ENCODE measurements at regions not wholly inside any gene's neighbourhood (a gene's known extent, or its start where the extent isn't known, plus 50 kb on each side); places are given as distances from the start of the nearest gene placed in this dataset.

DNA sequence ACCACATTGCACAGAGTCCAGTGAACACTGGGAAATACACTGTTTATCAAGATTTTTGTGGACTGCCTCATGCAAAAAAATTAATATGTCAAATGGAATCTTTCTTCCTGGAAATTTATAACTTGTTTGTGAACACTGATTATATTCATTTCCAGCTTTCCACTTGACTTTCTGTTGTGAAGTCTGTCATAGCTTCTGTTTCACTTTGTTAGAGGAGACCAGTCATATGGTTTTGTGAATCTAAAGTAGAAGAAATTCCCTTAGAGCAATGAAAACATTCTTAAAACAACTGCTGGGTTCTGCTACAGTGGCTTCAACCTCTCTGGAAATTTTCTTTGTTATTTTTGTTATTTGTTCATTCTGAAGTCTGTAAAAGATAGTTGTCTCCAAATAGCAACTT lies 349.5 kb upstream of the NFE2L3 start:
- TF ChIP-seq, protein P1, sequence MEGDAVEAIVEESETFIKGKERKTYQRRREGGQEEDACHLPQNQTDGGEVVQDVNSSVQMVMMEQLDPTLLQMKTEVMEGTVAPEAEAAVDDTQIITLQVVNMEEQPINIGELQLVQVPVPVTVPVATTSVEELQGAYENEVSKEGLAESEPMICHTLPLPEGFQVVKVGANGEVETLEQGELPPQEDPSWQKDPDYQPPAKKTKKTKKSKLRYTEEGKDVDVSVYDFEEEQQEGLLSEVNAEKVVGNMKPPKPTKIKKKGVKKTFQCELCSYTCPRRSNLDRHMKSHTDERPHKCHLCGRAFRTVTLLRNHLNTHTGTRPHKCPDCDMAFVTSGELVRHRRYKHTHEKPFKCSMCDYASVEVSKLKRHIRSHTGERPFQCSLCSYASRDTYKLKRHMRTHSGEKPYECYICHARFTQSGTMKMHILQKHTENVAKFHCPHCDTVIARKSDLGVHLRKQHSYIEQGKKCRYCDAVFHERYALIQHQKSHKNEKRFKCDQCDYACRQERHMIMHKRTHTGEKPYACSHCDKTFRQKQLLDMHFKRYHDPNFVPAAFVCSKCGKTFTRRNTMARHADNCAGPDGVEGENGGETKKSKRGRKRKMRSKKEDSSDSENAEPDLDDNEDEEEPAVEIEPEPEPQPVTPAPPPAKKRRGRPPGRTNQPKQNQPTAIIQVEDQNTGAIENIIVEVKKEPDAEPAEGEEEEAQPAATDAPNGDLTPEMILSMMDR (IDR thresholded peaks at IDR 0.05; ENCODE audit: poor library complexity, severe bottlenecking): no peak
- TF ChIP-seq MXI1 (conservative IDR thresholded peaks at IDR 0.05; ENCODE audit: poor library complexity, severe bottlenecking): no peak
- no peak for TF ChIP-seq RAD21 (conservative IDR thresholded peaks at IDR 0.05)
- no peak for TF ChIP-seq POLR2AphosphoS5 (IDR thresholded peaks at IDR 0.05)
- no peak for TF ChIP-seq TAF1 (IDR thresholded peaks at IDR 0.05; ENCODE audit: low read depth)
- TF ChIP-seq, protein P2, sequence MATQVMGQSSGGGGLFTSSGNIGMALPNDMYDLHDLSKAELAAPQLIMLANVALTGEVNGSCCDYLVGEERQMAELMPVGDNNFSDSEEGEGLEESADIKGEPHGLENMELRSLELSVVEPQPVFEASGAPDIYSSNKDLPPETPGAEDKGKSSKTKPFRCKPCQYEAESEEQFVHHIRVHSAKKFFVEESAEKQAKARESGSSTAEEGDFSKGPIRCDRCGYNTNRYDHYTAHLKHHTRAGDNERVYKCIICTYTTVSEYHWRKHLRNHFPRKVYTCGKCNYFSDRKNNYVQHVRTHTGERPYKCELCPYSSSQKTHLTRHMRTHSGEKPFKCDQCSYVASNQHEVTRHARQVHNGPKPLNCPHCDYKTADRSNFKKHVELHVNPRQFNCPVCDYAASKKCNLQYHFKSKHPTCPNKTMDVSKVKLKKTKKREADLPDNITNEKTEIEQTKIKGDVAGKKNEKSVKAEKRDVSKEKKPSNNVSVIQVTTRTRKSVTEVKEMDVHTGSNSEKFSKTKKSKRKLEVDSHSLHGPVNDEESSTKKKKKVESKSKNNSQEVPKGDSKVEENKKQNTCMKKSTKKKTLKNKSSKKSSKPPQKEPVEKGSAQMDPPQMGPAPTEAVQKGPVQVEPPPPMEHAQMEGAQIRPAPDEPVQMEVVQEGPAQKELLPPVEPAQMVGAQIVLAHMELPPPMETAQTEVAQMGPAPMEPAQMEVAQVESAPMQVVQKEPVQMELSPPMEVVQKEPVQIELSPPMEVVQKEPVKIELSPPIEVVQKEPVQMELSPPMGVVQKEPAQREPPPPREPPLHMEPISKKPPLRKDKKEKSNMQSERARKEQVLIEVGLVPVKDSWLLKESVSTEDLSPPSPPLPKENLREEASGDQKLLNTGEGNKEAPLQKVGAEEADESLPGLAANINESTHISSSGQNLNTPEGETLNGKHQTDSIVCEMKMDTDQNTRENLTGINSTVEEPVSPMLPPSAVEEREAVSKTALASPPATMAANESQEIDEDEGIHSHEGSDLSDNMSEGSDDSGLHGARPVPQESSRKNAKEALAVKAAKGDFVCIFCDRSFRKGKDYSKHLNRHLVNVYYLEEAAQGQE (IDR thresholded peaks at IDR 0.05; ENCODE audit: borderline replicate concordance): no peak
- TF ChIP-seq EZH2 (IDR thresholded peaks at IDR 0.05; ENCODE audit: borderline replicate concordance, insufficient read depth, low read length, poor library complexity, severe bottlenecking): no peak
- no peak for TF ChIP-seq SMC3 (conservative IDR thresholded peaks at IDR 0.05; ENCODE audit: poor library complexity)

All from neural cell (in vitro differentiated cells).